Stimulated activated CD4-positive, alpha-beta T cell treated with anti-CD3 and anti-CD28 coated beads, Interleukin-15, amount 100 ng/mL, for 1 hour (primary cell): ENCODE measurements at regions not wholly inside any gene's neighbourhood (a gene's known extent, or its start where the extent isn't known, plus 50 kb on each side); places are given as distances from the start of the nearest gene placed in this dataset.

Experiments used
- DNase-seq, 2 donors: peaks; one replicate each; pipeline ENCODE4 v3.0.0-alpha.2; 2020; ENCODE audit warnings: low read depth in 1 of 2, low spot score in 1 of 2

GRCh38 chr14:56918849-56919574 is 108.7 kb upstream of the OTX2 start:
- no peak for DNase-seq

GRCh38 chr14:56905282-56905681 is 95.0 kb upstream of the OTX2 start:
- DNase-seq, result no peak

GRCh38 chr14:56903304-56903969 is 93.2 kb upstream of the OTX2 start:
- DNase-seq, result no peak

GRCh38 chr14:56902385-56902784 is 92.1 kb upstream of the OTX2 start:
- no peak for DNase-seq

- DNase-seq, result no peak
Observed at GRCh38 chr14:56900726-56901125, 90.4 kb upstream of the OTX2 start.

- no peak for DNase-seq
Observed at GRCh38 chr14:56899829-56900228, 89.5 kb upstream of the OTX2 start.

GRCh38 chr14:56896922-56897321 is 86.6 kb upstream of the OTX2 start:
- DNase-seq, result no peak

- DNase-seq, result no peak
Observed at GRCh38 chr14:56896231-56896630, 86.0 kb upstream of the OTX2 start.

GRCh38 chr14:56895154-56895553 is 84.9 kb upstream of the OTX2 start:
- DNase-seq, result no peak

- no peak for DNase-seq
Observed at GRCh38 chr14:56894591-56894991, 84.3 kb upstream of the OTX2 start.

- no peak for DNase-seq
Observed at GRCh38 chr14:56892959-56893358, 82.7 kb upstream of the OTX2 start.

- DNase-seq, result no peak
Observed at GRCh38 chr14:56891226-56891625, 80.9 kb upstream of the OTX2 start.

GRCh38 chr14:56889705-56890104 is 79.4 kb upstream of the OTX2 start:
- no peak for DNase-seq

GRCh38 chr14:56888274-56888673 is 78.0 kb upstream of the OTX2 start:
- no peak for DNase-seq

- DNase-seq, result no peak
Observed at GRCh38 chr14:56887216-56887615, 76.9 kb upstream of the OTX2 start.

GRCh38 chr14:56886471-56887062 is 76.3 kb upstream of the OTX2 start:
- DNase-seq, result no peak

GRCh38 chr14:56885825-56886224 is 75.5 kb upstream of the OTX2 start:
- no peak for DNase-seq

GRCh38 chr14:56884617-56885016 is 74.3 kb upstream of the OTX2 start:
- no peak for DNase-seq

GRCh38 chr14:56881181-56881580 is 70.9 kb upstream of the OTX2 start:
- DNase-seq, result no peak

GRCh38 chr14:56878766-56879165 is 68.5 kb upstream of the OTX2 start:
- no peak for DNase-seq

- DNase-seq, result no peak
Observed at GRCh38 chr14:56875104-56875675, 64.9 kb upstream of the OTX2 start.

GRCh38 chr14:56874375-56874774 is 64.1 kb upstream of the OTX2 start:
- no peak for DNase-seq
